NCI-H345 treated with DMSO at 0.1 percent for 48 hours (cell line): ENCODE measurements at regions not wholly inside any gene's neighbourhood (a gene's known extent, or its start where the extent isn't known, plus 50 kb on each side); places are given as distances from the start of the nearest gene placed in this dataset.

Experiments
- DNase-seq: peaks from one replicate; lab custom pipeline; 2025; ENCODE audit not compliant: unreplicated experiment; lab: John Stamatoyannopoulos, UW

- DNase-seq, result no peak
These were observed 410.6 kb downstream of the HNRNPD start for GRCh38 chr4:81963015-81963762.

DNA sequence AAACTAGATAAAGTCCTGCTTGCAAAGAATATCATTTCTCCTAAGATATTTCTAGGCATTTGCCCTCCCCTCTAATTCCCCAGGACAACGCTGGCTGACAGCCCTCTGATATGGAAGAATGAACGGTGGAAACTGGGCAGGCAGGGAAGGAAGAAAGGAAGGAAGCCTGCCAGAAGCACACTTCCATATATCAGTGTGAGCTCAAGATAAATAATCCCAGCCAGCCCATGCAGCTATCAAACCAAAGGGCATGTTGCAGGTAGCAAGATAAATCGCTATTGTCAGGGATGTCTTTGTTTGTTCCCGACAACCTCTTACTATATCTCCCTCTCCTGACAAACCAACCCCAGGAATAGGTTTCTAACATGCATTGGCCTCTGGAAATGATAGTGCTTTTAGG lies 412.8 kb downstream of the HNRNPD start:
- DNase-seq, result no peak

DNA sequence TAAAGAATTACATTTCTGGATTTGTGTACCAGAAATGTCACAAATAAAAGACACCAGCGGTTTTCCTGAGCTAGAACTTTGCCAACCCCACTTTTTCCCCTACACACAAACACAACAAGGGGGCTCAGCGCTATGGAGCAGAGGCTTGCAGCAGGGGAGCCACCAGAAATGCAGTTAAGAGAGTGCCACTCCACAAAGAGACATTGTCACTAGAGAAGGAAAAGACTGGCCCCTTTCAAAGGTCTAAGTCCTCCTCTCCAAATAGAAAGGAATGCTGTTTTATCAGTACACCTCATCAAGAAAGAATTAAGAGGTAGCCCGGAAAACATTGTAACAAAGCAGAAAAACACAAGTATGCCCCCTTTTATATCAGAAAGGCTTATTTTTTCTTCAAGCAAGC lies 419.5 kb downstream of the HNRNPD start:
- DNase-seq, result no peak

DNA sequence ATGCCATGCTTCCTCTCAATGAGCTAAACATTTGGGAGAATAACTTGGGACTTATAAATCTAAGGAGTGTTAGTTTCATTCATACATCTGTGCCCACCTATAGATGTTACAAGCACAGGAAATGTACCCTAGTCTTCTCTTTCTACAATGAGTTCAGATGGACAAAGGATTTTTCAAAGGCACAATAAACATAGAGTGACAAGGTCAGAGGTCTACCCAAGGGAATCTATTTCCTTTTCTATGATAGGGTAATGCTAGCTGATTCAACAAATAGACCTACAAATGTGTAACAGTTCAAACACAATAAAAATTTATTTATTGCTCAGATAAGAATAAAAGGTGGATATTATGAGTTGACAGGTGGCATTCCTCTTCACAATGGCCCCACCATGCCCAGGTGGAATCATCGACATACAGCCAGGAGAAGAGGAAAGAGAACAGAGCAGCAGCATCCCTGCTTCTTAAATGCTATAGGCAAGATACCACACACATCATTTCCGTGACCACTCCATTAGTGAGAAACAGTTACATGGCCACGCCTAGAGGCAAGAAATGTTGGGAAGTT lies 421.8 kb downstream of the HNRNPD start:
- no peak for DNase-seq

- DNase-seq, result no peak
These were observed 426.8 kb downstream of the HNRNPD start for GRCh38 chr4:81946996-81947395.

DNA sequence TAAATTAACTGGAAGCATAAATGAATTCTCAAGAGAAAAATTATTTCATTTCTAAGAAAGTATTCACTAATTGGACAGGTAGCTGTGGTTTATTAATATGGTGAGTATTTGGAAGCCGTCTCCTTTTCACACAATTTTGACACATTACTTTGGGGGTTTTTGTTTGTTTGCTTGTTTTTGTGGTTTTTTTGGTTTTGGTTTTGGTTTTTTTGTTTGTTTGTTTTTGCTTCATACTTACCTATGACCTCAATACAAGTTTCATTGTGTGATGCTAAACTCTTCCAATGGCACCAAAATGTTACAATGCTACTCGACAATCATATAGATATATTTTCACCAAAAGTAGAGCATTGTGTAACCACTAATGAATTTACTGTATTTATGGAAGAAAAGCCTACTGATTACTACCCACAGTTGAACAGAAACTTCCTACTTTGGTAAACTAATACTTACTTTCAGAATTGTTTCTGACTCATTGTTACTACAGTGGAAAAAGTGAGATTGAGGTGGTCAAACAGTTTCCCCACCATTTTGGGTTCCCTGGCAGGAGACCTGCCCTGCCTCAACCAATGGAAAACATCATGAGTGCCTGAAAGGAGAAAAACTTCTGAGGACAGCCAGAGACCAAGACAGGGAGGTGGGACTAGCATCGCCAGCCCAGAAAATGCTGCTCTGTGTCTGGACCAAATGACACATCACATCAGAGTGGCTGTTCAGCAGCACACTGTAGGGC lies 443.1 kb downstream of the HNRNPD start:
- no peak for DNase-seq

GRCh38 chr4:81923140-81923539 lies 450.7 kb downstream of the HNRNPD start:
- DNase-seq, result no peak

- DNase-seq, result no peak
These were observed 450.6 kb upstream of the RASGEF1B start for GRCh38 chr4:81922313-81922712.

- no peak for DNase-seq
These were observed 450.0 kb upstream of the RASGEF1B start for GRCh38 chr4:81921751-81922159.

DNA sequence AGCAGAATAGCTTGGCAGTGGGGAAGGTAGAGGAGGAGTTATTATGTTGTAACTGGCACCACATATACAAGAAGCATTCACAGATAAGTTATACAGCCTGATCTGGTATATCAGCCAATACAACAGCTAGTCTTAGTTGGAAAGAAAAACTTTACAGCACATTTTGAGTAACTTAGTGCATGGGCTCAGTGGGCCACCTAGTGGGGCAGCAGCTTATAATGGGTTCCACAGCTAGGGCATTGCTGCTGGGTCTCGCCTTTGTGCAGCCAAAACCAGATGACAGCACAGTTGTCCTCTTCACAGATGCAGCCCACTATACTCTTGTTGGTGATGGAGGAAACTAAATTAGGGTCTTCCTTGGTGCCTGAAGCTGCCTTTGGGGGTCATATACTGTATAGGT lies 448.1 kb upstream of the RASGEF1B start:
- DNase-seq, result no peak

DNA sequence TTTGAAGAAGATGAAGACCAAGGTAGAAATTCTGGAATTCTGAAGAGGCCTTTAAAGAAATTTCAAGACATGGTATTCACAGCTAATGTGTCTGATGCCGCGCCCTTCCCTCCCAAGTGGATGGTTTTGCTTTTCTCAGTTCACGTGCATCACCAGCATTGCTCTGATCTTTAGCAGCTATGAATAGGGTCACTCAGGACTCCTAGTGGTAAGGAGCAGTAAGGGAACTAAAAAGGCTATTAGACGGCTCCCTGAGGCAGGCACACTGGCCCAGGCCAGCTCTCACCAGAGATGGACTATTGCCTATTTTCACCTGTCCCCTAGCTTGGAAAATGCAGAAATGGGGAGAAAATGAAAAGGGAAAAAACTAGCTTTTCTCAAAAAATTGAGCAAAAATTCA lies 447.5 kb upstream of the RASGEF1B start:
- DNase-seq, result no peak

DNA sequence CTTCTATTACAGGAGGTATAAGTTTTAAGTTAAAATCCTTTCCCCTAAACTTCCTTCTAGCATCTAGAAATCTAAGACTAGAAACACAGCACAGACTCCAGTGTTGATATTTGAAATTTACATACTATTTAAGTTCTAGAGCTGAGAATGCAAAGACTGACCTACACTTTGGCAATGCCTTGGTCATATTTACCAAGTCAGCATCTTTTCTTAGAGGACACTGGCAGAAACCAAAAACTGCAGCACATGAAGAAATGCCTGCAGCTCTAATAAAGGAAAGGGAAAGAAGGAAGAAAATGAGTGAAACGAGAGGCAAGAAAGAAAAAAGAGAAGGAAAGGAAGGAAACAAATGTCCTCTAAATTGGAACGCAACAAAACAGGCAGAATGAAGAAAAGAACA lies 443.7 kb upstream of the RASGEF1B start:
- DNase-seq, result no peak

- DNase-seq, result no peak
These were observed 442.9 kb upstream of the RASGEF1B start for GRCh38 chr4:81914623-81915022.

DNA sequence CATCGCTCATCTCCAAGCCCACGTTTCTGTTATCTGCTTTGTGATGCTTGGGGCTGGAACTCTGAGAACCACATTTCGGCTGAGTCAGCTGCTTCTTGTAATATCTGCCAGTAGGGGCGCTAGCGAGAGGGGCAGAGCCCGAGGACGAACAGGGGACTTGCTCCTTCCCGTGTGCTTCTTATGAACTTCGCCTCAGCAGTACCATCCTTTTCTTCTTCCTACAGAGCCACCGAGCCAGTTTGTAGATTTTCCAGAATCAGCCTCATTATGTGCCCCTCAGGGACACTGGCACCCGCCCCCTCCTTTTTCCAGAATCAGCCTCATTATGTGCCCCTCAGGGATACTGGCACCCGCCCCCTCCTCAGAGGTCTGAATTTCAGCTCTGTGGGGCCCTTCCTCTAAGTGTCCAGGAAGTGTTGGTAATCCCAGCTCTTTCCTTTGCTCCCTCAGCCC lies 441.7 kb upstream of the RASGEF1B start:
- no peak for DNase-seq

DNA sequence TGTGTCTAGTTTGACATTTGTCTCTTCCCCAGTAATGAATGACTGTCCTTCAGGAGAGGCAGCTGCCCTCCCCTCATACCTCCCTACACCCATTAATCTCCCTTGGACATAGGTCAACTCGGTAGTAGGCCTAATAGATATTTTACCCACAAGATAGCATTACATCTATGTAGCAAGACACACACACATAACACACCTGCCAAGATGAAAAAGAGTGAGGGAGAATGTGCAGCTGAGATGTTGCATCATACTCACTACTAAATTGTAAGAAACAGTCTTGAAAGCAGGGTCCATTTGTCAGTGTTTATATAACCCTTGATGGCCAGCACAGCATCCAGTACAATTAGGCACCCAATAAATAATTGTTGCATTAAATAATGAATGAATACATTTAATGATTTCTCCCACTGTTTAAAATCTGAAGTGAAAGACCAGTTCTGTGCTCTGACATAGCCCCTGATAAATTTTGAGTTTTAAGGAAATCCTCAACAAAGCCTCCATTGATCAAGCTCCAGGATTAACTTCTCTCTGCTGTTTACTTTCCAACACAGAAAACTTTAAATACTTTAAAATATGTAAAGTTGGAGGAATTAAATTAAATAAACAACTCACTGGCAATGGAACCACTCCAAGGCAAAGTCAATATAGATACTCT lies 440.8 kb upstream of the RASGEF1B start:
- DNase-seq, result no peak

DNA sequence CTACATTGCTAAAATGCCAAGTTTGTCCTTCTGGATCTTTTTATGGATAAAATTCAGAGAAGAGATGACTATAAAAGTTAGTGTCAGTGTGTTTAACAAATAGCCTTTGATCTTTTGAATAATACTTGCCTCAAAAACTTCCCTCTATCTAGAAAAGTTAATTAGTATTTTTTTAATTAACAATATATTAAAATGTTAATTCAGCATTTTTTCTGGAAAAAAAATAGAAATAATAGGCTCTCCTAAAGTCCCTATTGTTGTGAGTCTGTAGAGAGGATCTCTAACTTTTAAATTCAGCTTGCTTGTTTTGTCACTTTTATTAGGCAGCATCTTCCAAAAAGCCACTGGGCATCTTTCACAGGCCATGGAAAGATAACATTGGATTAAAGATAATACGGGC lies 435.2 kb upstream of the RASGEF1B start:
- DNase-seq, result no peak

DNA sequence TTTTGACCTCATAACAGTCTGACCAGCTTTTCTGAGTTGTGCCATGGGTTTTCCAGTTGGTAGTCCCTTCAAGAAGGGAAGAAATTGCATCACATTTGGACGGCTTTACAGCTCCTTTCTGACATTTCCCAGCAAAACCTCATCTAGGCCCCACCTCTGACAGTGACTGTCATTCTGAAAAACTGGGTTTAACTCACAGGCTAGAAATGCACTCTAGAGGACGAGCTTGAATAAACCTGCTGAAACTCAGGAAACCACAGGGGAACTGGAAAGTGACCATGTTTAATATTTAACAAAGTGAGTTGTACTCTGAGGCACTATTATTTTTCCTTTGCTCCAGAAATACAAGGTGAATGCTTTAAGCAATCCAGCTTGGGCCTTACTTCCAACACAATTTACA lies 434.3 kb upstream of the RASGEF1B start:
- no peak for DNase-seq

GRCh38 chr4:81904121-81904520 lies 432.4 kb upstream of the RASGEF1B start:
- DNase-seq, result no peak

- no peak for DNase-seq
These were observed 431.5 kb upstream of the RASGEF1B start for GRCh38 chr4:81903212-81903611.

DNA sequence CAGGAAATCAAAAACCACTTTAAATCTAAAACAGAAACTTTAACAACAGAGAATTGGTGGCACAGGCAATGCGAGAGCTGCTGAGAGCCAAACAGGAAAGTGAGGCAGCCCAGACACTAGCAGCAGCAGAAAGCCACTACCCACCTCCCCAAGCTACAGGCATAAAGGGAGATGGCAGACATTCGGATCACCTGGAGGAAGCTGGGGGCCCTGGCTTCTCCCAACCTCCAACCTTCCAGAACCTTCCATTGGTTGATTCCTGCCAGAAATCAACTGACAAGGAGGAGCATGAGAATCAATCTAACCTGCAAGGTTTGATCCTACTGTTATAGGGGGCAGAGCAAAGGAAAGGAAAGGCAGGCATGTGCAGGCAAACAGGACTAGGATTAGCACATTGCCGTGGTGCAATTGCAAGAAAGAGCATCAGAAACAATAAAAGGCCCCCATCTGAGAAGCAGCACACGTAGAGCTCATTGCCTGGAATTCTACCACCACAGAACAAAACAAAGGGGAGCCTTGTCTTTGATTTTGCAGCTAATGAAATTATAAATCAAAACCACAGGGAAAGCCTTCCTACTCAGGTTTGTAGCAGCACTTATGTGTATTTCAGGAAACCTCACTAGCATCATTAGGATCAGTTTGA lies 427.3 kb upstream of the RASGEF1B start:
- no peak for DNase-seq

DNA sequence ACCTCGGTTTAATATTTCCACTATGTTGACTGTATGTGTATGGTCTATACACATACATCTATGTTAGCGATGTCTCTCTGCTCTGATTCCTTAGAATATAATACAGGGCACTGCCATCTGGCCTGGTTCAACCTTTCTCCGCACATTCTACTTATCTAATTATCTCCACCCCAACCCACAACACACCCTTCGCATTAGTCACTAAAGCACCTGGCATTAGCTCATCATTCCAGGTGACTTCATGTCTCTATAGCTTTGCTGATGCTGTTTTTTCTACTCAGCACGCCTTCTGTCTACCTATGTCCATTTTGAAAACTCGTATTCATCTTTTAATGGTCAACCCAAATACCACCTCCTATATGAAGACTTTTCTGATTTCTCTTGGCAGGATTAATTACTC lies 425.2 kb upstream of the RASGEF1B start:
- no peak for DNase-seq
